Parathyroid adenoma (tissue), 2 donors: ENCODE measurements at regions not wholly inside any gene's neighbourhood (a gene's known extent, or its start where the extent isn't known, plus 50 kb on each side); places are given as distances from the start of the nearest gene placed in this dataset.
"Not testable (repeated sequence)": the region's sequence is repeated elsewhere in the genome, so short reads cannot be mapped to it uniquely, and the experiment has no call there.

Experiments
- H2AFZ ChIP-seq: fragments of 300-600 bp; sonication (generic); one replicate; pipeline ENCODE4 v1.7.0; 2017; ENCODE audit warnings: antibody characterized with exemption, mild to moderate bottlenecking
- H3K27ac ChIP-seq: fragments of 300-600 bp; sonication (generic); one replicate; pipeline ENCODE4 v1.7.0; 2017
- H3K27me3 ChIP-seq: fragments of 300-600 bp; sonication (generic); one replicate; pipeline ENCODE4 v1.7.0; 2017; ENCODE audit warnings: low read length; ENCODE audit not compliant: control insufficient read depth, insufficient read depth
- H3K36me3 ChIP-seq: fragments of 300-600 bp; sonication (generic); one replicate; pipeline ENCODE4 v1.7.0; 2017; ENCODE audit warnings: low read length; ENCODE audit not compliant: control insufficient read depth, insufficient read depth
- H3K4me1 ChIP-seq: fragments of 300-600 bp; sonication (generic); one replicate; pipeline ENCODE4 v1.7.0; 2017; ENCODE audit warnings: control low read depth
- H3K4me2 ChIP-seq: fragments of 300-600 bp; sonication (generic); one replicate; pipeline ENCODE4 v1.7.0; 2017; ENCODE audit warnings: low read length
- H3K4me3 ChIP-seq: fragments of 300-600 bp; sonication (generic); one replicate; pipeline ENCODE4 v1.7.0; 2017; ENCODE audit warnings: low read depth, low read length
- H3K79me2 ChIP-seq: fragments of 300-600 bp; sonication (generic); one replicate; pipeline ENCODE4 v1.7.0; 2017; ENCODE audit warnings: control low read depth
- H3K9ac ChIP-seq: fragments of 300-600 bp; sonication (generic); one replicate; pipeline ENCODE4 v1.7.0; 2017; ENCODE audit warnings: mild to moderate bottlenecking
- H3K9me3 ChIP-seq: fragments of 300-600 bp; sonication (generic); one replicate; pipeline ENCODE4 v1.7.0; 2017; ENCODE audit warnings: low read length; ENCODE audit not compliant: control insufficient read depth
- TF ChIP-seq, protein P1 (sequence below): fragments of 300-600 bp; sonication (generic); IDR thresholded peaks from one replicate; pipeline ENCODE4 v1.7.0; 2017; ENCODE audit warnings: antibody characterized with exemption, mild to moderate bottlenecking
- donor health status: primary hyperparathyroidism.

- no peaks in the 10 kb centered on the region for H3K27me3 ChIP-seq
- H3K4me2 ChIP-seq, result no peak overlapping the region
- TF ChIP-seq, protein P1, sequence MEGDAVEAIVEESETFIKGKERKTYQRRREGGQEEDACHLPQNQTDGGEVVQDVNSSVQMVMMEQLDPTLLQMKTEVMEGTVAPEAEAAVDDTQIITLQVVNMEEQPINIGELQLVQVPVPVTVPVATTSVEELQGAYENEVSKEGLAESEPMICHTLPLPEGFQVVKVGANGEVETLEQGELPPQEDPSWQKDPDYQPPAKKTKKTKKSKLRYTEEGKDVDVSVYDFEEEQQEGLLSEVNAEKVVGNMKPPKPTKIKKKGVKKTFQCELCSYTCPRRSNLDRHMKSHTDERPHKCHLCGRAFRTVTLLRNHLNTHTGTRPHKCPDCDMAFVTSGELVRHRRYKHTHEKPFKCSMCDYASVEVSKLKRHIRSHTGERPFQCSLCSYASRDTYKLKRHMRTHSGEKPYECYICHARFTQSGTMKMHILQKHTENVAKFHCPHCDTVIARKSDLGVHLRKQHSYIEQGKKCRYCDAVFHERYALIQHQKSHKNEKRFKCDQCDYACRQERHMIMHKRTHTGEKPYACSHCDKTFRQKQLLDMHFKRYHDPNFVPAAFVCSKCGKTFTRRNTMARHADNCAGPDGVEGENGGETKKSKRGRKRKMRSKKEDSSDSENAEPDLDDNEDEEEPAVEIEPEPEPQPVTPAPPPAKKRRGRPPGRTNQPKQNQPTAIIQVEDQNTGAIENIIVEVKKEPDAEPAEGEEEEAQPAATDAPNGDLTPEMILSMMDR, result no peak
- no peaks in the 10 kb centered on the region for H3K4me1 ChIP-seq
- H3K79me2 ChIP-seq, result no peaks in the 10 kb centered on the region
- H2AFZ ChIP-seq, result no peak overlapping the region
- no peaks in the 10 kb centered on the region for H3K9me3 ChIP-seq
- H3K27ac ChIP-seq, result no peak overlapping the region
- no peak overlapping the region for H3K9ac ChIP-seq
- H3K4me3 ChIP-seq, result no peak overlapping the region
- H3K36me3 ChIP-seq, result no peaks in the 10 kb centered on the region
Observed at GRCh38 chr3:110625201-110625747, 446.3 kb upstream of the NECTIN3 start.

DNA sequence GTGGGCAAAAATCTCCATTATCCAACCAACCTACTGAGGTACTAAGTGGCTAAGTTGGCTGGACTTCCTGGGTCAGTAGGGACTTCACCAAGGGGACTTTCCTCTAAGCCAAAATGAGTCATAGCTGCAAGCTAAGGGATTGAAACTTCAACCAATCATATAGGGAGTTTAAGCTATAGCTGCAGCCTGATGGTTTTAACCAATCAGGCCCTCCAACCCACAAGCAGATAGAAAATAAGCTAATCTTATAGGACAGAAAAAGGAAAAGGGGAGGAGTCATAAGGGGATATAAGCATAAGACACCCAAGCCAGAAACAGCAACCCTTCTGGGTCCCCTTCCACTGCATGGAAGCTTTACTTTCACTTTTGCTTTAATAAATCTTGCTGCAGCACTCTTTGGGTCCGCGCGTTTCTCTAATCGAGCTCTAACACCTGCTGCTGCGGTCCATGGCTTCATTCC lies 444.9 kb upstream of the NECTIN3 start:
- H3K9ac ChIP-seq, H3K9me3 ChIP-seq, H3K27me3 ChIP-seq, H3K79me2 ChIP-seq, H3K36me3 ChIP-seq, H3K4me2 ChIP-seq, H3K4me1 ChIP-seq, H2AFZ ChIP-seq, H3K27ac ChIP-seq, H3K4me3 ChIP-seq: not testable (repeated sequence)

DNA sequence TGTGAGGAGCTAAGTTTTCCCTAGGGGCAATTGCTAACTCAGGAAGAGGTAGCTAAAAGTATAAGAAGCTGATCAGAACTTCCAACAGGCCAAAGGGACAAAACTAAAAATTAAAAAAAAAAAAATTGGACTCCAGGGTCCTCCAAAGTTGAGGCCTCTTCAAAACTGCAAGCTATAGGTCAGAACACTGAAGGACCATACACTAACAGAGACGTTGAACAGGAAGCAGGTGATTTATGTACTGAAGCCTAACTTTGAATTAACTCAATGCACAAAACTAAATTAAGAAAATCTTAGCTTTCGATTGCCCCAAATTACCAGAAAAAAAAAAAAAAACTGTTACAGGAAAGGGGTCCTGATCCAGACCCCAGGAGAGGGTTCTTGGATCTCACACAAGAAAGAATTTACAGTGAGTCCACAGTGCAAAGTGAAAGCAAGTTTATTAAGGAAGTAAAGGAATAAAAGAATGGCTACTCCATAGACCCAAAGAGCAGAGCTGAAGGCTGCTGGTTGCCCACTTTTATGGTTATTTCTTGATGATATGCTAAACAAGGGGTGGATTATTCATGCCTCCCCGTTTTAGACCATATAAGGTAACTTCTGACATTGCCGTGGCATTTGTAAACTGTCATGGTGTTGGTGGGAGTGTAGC lies 442.8 kb upstream of the NECTIN3 start:
- TF ChIP-seq, protein P1, result no peak
- H3K4me1 ChIP-seq, result no peaks in the 10 kb centered on the region
- no peaks in the 10 kb centered on the region for H3K36me3 ChIP-seq
- H3K27me3 ChIP-seq, result no peaks in the 10 kb centered on the region
- no peak overlapping the region for H3K9ac ChIP-seq
- no peak overlapping the region for H3K4me2 ChIP-seq
- no peaks in the 10 kb centered on the region for H3K79me2 ChIP-seq
- no peak overlapping the region for H3K27ac ChIP-seq
- H3K9me3 ChIP-seq, result no peaks in the 10 kb centered on the region
- H2AFZ ChIP-seq, result no peak overlapping the region
- no peak overlapping the region for H3K4me3 ChIP-seq

DNA sequence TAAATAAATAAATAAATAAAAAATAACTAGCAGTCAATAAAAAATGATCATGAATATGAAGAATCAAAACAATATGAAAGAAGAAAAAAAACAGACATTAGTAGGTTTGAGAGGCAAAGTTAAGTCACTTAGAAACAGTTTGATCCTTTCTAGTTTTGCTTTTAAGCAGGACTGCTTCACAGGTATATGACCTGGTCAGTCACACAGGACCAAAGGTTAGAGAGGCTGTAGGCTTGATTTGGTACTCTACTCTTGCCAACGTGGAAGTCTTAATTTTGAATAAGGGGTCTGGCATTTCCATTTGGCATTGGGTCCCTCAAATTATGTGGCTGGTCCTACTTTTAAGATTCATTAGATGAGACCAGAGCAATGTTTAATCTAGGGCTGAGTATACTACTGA lies 441.7 kb upstream of the NECTIN3 start:
- Histone ChIP-seq H3K27ac (no peak overlapping the region), H3K36me3 (no peaks in the 10 kb centered on the region), H3K27me3 (no peaks in the 10 kb centered on the region), H3K4me2 (no peak overlapping the region), H3K79me2 (no peaks in the 10 kb centered on the region), H3K9ac (no peak overlapping the region), H3K4me3 (no peak overlapping the region), H3K4me1 (no peaks in the 10 kb centered on the region), H2AFZ (no peak overlapping the region), H3K9me3 (no peaks in the 10 kb centered on the region)
- TF ChIP-seq, protein P1, result no peak

DNA sequence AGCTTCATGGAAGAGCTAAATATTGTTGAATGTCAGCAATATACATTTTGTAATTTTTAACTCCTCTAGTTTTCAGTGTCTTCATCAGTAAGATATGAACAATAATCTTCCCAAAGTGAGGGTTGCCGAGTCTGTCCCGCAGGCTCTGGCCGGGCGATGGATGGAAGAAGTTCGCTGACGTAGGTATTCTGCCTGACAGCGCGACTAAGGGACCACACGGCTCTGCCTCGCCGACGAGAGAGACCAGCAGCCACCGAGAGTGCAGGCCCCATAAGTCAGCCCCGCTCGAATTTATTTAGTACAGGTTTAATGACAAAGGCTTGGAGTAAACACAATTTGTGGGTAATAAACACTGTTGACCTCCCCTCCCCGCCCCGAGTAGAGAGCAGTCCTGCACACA lies 427.4 kb upstream of the NECTIN3 start:
- H3K27me3 ChIP-seq, result no peaks in the 10 kb centered on the region
- H3K27ac ChIP-seq, result no peak overlapping the region
- TF ChIP-seq, protein P1, result no peak
- no peaks in the 10 kb centered on the region for H3K36me3 ChIP-seq
- H3K4me3 ChIP-seq, result no peak overlapping the region
- no peak overlapping the region for H3K4me2 ChIP-seq
- H2AFZ ChIP-seq, result no peak overlapping the region
- H3K9ac ChIP-seq, result no peak overlapping the region
- H3K9me3 ChIP-seq, result no peaks in the 10 kb centered on the region
- no peaks in the 10 kb centered on the region for H3K79me2 ChIP-seq
- H3K4me1 ChIP-seq, result no peaks in the 10 kb centered on the region
